ENCODE measurements at regions not wholly inside any gene's neighbourhood (a gene's known extent, or its start where the extent isn't known, plus 50 kb on each side); places are given as distances from the start of the nearest gene placed in this dataset.

DNA sequence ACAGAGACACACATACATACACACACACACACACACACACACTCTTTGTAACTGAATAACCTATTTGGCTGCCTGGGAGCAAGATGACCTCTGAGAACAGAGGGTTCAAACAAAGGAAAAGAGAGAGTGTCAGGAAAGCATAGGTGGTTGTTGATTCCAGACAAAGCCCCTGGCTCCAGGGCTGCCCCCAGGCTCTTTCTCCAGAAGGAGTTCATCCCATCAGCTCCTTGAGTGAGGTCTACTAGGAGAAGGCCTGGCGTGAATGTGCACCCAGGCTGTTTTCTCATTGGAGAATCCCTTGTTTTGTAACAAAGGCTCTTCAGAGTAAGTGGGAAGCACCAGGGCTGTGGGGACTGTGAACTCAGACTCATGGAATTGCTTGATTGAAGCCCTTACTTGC is 151.9 kb downstream of the EMP1 start:
- TF ChIP-seq, protein P1, sequence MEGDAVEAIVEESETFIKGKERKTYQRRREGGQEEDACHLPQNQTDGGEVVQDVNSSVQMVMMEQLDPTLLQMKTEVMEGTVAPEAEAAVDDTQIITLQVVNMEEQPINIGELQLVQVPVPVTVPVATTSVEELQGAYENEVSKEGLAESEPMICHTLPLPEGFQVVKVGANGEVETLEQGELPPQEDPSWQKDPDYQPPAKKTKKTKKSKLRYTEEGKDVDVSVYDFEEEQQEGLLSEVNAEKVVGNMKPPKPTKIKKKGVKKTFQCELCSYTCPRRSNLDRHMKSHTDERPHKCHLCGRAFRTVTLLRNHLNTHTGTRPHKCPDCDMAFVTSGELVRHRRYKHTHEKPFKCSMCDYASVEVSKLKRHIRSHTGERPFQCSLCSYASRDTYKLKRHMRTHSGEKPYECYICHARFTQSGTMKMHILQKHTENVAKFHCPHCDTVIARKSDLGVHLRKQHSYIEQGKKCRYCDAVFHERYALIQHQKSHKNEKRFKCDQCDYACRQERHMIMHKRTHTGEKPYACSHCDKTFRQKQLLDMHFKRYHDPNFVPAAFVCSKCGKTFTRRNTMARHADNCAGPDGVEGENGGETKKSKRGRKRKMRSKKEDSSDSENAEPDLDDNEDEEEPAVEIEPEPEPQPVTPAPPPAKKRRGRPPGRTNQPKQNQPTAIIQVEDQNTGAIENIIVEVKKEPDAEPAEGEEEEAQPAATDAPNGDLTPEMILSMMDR (conservative IDR thresholded peaks at IDR 0.05; ENCODE audit: low read depth, low read length) = no peak
- no peak for TF ChIP-seq EZH2 (IDR thresholded peaks at IDR 0.05; ENCODE audit: low read length, unreplicated experiment)
- TF ChIP-seq EZH2phosphoT487 (IDR thresholded peaks at IDR 0.05; ENCODE audit: borderline replicate concordance, low read length) = no peak
